Fibroblast of the aortic adventitia (primary cell): ENCODE measurements at regions not wholly inside any gene's neighbourhood (a gene's known extent, or its start where the extent isn't known, plus 50 kb on each side); places are given as distances from the start of the nearest gene placed in this dataset.

Experiments used
- DNase-seq: peaks from one replicate; pipeline ENCODE4 v3.0.0-alpha.2; 2010; ENCODE audit warnings: low read depth
- H3K4me3 ChIP-seq: 2 replicates; pipeline ENCODE4 v1.5.1; 2011; ENCODE audit warnings: low read depth, mild to moderate bottlenecking, control low read depth, low read length, moderate library complexity
- CTCF ChIP-seq: IDR thresholded peaks from 2 replicates; pipeline ENCODE4 v1.5.1; 2011; ENCODE audit warnings: mild to moderate bottlenecking, low read length, control low read depth, inconsistent platforms; ENCODE audit not compliant: insufficient read depth

DNA sequence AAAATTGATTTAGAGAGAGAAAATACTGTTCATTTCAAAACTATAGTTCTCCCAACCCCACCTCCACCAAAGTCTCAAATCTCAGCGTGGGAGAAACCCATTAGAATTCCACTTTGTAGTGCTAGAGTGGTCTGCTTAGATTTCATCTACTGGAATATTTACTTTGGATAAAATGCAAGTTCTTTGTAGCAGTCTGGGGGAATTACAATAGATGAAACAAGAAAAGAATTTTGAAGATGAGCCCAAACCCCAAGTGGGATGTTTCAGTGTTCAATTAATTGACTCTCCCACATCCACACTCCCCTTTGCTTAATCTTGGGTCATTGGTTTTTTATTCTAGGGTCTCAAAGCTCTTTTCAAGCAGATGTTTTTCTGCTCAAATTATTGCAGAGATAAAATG lies 97.8 kb downstream of the RPL22L1 start:
- no peak for TF ChIP-seq CTCF
- no peak overlapping the region for H3K4me3 ChIP-seq
- DNase-seq, result no peak

DNA sequence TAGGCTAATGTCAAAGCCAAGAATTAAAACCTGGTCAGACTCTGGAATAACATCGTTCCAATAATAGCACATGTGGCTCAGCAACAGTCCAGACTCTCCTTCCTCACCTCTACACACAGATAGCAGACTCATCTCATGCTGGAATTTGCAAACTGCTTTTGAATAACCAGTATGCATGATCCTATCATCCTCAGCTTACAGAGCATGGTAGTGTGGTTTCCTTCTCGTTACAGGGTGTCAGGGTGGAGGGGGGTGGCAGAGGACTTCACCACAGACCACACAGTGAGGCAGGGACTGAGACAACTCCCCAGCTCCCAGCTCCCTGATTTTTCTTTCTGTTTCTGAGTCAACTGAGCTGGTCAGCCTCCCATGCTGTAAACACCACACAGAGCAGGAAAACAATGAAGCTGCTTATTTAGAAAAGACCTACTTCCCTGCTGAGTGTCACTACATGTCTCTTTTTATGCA lies 101.6 kb downstream of the RPL22L1 start:
- no peak overlapping the region for H3K4me3 ChIP-seq
- TF ChIP-seq CTCF, result no peak
- DNase-seq, result no peak

DNA sequence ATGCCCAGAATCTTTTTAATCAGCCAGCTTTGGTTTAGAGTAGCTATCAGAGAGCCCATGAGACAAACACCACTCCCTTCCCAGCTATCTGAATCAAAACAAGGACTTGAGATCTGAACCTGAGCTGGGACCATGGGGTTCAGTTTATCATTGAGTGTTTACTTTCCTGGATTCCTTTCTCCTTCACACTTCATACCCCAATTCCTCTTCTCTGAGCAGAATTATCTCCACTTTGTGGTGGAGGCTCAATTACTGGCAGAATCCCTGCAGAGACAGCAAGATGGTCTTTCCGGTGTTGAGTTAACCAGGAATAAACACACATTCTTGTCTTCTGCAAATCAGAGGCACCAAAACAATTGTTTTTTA lies 102.4 kb downstream of the RPL22L1 start:
- no peak for TF ChIP-seq CTCF
- H3K4me3 ChIP-seq, result no peak overlapping the region
- no peak for DNase-seq

- no peak for DNase-seq
- H3K4me3 ChIP-seq, result no peak overlapping the region
- no peak for TF ChIP-seq CTCF
Measured at GRCh38 chr3:170766823-170767575, 103.0 kb downstream of the RPL22L1 start.

DNA sequence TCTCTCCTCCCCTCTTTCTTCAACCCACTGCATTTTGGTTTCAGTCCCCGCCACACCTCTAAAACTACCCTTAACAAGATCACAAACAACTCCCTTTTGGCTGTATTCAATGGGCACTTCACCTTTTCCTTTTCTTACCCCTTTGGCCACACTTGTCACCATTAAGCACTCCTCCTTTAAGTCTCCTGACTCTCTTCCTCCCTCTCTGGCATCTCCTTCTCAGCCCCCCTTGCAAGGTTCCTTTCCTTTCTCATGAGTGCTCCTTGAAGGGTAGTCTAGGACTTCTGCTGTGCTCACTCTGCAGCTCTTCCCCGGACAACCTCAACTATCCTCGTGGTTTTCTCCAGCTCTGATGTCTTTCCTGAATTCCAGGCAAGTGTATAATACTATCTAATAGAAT lies 103.7 kb downstream of the RPL22L1 start:
- H3K4me3 ChIP-seq, result no peak overlapping the region
- no peak for DNase-seq
- TF ChIP-seq CTCF, result no peak

DNA sequence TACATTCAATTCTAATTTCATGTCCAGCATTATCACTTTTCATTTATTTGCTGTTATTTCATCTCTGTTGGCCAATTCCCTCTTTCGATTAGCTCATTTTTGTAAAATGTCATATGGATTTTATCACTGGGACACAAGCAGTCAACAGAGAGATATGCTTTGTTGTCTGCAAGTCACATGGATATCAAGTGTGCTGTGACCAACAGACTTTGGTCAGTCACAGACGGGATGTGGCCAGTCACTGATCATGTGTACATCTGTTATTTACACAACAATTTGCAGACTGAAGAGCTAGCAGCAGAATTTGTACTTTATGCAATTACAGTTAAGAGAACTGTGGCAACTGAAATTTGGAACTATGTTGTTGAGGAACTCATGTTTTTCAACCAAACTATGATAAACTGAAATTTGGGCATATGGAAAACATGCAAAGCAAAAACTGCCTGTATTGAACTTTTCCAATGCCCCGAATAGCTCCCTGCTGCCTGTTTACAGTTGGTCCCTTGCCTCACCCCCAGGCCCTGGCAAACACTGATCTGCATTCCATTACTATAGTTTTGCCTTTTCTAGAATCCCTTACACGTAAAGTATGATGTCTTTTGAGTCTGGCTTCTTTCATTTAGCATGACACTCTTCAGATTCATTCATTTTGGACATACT lies 104.4 kb downstream of the RPL22L1 start:
- DNase-seq, result no peak
- H3K4me3 ChIP-seq, result no peak overlapping the region
- no peak for TF ChIP-seq CTCF
